DMS 273 treated with DMSO at 0.1 percent for 48 hours (cell line): ENCODE measurements at regions not wholly inside any gene's neighbourhood (a gene's known extent, or its start where the extent isn't known, plus 50 kb on each side); places are given as distances from the start of the nearest gene placed in this dataset.
"Not testable (repeated sequence)": the region's sequence is repeated elsewhere in the genome, so short reads cannot be mapped to it uniquely, and the experiment has no call there.

Experiments used
- DNase-seq: peaks from one replicate; lab custom pipeline; 2025; lab: John Stamatoyannopoulos, UW

DNA sequence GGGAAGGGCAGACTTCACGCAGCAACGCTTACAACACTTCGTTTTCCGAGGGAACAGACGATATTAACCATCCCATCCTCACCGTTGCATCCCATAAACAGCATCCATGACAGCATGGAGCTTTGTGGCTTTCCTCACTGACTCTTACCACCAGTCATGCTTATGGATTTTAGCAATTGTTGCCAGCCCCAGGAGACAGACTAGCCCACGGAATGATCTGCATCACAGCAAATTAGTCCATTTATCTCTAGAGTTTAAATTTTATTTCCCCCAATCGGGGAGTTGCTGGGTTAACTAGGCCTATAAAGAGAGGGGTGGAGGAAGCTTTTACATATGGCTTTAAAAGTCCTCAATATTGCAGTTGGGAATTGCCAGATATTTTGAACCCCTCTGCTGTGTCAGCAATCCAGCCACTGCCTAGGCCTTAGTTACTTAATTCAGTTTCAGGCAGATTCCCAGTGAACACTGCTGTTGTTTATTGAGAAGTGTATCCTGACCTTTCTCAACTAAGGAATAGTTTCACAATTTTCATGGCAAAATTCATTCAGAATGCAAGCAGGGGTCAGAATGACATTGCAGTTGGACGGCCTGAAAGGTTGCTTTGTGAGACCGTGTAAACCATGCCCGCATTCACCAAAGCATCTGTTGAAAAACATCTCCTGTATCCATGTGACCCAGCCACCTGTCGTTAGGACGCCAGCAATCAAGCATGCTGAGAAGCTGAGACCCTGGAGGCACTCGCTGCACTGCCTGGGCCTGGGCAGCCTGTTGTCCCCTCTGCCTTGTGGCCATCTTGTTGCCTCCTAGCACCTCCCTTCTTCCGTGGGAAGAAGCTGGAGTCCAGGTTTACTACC lies 397.4 kb upstream of the TPM1 start:
- DNase-seq, result no peak

DNA sequence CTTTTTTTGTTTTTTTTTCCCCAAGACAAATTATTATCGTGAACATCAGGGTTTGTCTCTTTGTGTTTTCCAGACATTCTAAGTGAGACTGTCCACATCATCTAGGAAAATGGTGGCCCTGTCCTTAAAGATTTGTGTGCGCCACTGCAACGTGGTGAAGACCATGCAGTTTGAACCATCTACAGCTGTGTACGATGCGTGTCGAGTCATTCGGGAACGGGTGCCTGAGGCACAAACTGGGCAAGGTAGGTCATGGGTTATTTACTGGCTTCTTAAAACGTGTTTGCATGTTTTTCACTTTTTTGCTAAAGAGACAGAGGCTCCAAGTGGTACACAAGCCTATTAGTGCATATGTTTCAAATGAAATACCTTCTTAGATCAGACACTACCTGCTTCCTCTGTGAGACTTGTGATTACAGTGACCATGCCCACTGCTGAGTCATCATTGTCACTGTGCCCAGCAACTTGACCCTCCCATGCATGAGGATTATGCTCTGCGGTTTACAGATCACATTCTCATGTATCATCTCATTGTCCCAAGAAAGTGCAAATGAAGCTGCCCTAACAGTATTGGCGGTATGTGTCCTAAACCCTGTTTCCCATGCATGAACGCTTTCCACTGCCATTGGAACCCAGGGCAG lies 395.2 kb upstream of the TPM1 start:
- no peak for DNase-seq

DNA sequence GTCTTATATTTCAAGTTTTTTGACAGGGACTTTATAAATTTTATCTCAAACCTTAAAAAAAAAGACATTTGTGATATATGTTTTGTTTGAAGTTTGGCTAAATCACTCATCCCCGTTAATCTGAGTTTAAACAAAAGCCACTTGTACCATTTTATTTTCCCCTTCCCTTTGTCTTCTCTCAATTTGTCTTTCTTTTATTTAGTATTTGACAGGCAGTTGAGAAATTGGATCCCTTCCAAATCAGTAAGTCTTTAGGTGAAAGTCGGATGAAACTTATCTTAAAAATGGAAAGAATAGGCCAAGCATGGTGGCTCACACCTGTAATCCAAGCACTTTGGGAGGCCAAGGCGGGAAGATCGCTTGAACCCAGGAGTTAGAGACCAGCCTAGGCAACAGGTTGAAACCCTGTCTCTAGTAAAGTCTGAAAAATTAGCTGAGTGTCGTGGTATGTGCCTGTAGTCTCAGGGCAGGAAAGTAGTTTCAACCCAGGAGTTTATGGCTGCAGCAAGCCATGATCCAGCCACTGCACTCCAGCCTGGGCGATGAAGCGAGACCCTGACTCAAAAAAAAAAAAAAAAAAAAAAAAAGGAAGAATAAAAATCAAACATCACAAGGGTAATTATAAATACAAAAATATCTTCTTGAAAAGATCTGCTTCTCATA lies 394.6 kb upstream of the TPM1 start:
- DNase-seq, result no peak

DNA sequence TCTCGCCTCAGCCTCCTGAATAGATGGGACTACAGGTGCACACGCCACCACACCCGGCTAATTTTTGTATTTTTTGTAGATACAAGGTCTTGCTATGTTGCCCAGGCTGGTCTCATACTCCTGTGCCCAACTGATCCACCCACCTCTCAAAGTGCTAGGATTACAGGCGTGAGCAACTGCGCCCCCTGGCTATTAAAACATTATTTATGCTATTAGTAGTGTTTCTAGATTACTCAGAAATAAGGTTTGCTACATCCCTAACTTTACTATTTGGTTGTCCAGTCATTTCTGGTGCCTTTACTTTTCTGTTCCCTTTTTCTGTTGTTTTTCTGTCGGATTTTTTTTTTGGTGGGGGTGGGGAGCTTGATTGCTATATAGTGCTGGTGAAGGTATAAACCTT lies 393.6 kb upstream of the TPM1 start:
- DNase-seq, result no peak

DNA sequence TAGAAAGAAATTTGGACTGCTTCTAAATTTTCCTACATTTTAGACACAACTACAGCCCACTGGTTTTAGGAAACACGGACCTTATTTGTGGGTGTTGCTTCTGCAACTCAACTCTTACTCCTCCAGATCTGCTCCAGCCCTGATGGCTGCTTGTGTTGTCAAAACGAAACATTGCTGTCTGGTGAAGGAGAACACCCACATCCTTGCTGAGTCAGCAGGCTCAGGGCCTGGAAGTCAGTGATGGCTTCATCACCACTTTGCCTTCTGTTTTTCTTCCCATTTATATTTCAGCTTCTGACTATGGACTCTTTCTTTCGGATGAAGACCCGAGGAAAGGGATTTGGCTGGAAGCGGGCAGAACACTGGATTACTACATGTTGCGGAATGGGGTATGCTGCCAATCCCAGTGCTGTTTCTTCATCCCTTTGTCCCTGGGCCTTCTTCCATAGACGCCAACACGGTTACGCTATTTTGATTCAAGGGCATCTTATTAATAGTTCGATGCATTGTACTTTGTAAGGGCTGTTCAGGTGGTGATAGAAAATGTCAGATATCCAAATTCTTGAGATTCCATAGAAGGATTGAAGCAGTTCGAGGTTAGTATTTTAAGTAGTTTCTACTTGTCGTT lies 392.6 kb upstream of the TPM1 start:
- DNase-seq, result no peak

DNA sequence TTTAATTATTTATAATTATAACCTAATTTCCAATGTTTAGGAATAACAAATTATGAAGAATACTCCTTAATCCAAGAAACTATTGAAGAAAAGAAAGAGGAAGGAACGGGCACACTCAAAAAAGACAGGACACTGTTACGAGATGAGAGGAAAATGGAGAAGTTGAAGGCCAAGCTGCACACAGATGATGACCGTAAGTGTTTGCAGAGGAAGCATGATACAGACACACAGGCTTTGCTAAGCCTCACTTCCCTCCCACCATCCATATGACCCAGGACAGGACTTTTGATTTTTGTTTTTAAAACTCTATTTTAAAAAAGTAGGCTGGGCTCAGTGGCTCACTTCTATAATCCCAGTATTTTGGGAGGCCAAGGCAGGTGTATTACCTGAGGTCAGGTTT lies 389.4 kb upstream of the TPM1 start:
- no peak for DNase-seq

DNA sequence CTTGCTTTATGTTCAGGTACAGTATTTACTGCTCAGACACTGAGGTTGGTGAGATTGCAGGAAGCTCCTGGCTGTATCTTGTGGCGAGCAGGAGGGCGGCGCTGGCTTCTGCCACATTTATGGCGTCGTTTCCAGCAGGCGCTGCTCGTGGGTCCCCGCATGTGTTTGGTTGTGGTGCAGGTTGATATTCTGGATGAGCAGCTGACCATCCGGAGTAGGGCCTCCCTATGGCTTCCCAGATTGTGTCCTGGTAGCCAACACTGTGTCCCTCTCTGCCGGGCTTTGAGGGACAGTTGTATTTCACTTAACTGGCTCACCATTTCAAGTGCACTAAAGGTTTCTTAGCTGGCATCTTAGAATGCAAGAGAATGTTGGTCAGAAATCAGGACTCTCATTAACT lies 386.5 kb upstream of the TPM1 start:
- DNase-seq, result no peak

DNA sequence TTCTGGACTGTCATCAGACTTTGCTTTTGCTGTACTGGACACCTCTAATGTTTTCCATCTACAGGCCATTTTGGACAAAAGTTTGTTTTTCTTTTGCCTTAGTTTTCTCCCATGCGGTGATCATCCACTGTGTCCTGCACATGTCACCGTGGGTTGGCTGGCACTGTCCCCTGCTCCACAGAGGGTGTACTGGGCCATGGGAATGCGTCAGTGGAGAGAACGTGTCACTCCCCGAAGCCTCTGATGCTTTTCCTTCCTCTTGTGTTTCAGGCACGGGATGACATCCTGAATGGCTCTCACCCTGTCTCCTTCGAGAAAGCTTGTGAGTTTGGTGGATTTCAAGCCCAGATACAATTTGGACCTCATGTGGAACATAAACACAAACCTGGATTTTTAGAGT lies 385.0 kb upstream of the TPM1 start:
- DNase-seq, result not testable (repeated sequence)

DNA sequence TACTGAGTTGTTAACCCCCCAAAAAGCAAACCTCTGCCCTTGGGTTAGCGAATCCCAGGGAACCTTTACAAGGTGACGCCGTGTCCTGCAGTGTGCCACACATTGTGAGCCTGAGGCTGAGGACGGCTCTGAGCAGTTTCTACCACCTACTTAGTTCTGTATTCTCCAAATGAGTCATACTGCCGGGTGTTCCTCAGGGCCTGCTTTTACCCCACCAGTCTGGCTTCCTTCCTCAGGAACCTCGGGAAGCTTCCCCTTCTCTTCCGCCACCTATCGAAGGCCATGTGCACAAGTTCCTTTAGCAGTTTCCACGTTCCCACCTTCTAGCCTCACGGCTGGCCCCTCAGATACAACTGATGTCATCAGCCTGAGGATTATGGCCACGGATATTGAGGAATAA lies 384.0 kb upstream of the TPM1 start:
- DNase-seq, result no peak

DNA sequence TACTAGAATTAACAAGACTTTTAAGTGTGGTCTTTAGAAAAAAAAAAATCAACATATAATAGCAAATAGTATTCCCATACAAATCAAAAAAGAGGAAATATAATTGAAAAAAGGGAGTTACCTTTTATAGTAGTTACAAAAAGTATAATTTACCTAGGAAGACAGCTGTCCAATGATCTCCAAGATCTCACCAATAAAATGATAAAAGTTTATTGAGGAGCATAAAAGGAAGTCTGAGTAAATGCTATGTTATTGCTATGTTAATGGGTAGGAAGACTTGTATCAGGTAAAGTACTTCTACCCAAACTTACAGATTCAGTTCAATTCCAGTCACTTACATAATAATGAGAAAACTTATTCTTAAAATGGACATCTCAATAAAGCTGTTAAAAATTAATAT lies 379.0 kb upstream of the TPM1 start:
- no peak for DNase-seq

DNA sequence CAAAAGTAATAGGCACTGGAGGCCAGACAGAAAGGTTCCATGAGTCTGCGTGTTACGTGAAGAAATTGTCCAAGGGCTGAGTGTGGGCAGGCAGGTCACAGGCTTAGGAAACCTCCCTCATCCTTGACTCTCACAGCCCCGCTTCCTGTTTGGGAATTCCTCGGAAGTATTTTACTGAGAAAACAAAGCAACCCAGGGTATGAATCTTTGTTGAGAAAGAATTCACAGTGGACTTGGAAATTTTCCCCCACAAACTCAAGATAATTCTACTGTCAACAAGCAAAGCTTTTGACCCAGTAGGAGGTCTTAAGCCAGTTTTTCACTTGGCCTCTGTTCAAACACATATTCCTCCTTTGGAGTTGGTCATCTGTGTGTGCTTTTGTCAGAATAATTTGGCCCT lies 377.1 kb upstream of the TPM1 start:
- DNase-seq, result no peak

DNA sequence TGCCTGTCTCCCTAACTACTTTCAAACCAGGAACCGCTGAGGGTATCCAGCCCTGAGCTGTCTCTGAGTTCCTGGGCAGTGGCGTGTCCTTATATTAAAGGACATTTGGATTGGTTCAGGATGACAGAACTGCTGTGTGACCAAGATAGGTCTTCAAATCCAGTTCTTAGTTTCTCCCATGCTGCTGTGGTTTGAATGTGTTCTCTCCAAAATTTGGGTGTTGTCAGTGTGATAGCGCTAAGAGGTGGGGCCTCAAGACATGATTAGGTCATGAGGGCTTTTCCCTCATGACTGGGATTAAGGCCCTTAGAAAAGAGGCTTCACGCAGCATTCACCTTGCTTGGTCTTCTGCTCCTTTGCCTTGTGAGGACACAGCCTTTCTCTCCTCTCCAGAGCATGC lies 376.5 kb upstream of the TPM1 start:
- DNase-seq, result no peak

DNA sequence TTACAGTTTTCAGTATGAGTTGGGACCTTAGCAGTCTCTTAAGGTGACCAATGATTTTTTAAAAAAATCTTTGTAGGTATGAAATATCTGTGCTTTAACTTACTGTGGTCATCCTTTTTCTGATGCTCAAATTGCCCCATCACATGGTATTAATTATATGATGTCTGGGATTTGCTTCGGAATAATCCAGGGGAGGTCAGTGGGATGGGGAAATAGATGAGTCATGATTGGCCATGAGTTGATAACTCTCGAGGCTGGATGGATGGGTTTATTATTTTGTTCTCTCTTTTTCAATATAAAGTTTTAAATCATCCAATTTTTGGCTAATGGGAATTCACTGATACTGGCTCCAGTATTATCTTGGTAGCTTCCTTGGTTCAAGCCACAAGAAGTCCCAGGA lies 370.3 kb upstream of the TPM1 start:
- DNase-seq, result no peak

DNA sequence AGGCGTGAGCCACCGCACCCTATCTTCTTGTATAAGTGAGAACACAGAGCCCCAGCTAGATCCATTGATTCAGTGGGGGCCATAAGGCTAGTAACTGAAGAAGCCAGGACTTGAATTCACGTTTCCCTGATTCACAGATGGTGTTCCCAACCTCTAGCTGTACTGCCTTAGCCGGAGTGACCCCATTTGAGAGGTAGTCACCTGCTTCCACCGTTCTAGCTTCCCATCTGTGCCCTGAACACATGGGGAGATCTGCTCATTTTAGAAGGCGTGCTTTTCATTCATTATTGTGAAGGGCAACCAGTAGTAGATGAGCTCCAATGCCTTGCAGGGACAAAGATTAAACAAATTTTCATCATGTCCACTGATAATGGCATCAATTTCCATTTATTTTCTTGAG lies 365.7 kb upstream of the TPM1 start:
- DNase-seq, result no peak

DNA sequence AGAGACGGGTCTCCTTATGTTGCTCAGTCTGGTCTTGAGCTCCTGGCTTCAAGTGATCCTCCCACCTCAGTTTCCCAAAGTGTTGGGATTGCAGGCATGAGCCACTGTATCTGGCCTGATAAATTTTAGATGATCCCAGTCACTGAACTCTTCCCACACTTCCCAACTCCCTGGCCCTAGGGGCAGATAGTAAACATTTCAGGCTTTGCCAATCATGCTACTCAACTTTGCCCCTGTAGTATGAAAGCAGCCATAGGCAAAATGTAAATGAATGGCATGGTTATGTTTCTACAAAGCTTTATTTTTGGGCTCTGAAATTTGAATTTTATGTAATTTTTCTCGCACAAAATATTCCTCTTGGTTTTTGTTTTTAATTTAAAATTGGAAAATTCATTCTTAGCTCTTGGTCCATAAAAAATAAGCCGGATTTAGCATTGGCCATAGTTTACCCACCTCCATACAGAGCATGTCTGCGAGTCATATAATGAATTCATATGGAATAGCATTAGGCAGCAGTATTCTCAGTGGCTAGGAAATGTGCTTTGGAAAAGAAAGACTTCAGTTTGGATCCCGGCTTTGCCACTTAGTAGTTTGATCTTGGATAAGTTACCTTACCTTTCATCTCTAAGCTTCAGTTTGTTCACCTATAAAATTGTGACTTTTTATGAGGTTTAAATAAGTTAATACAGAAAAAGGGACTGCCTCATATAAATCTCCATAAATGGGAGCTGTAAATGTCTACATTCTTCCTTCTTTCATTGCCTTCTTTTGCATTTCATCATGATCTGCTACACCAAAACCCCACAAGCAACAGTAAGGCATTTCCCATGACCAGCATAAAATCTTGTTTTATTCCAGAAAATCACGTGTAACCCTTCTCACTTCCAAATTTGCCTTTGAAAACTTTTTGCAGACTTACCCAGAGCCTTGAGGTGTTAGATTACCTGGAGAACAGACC lies 360.3 kb upstream of the TPM1 start:
- no peak for DNase-seq

DNA sequence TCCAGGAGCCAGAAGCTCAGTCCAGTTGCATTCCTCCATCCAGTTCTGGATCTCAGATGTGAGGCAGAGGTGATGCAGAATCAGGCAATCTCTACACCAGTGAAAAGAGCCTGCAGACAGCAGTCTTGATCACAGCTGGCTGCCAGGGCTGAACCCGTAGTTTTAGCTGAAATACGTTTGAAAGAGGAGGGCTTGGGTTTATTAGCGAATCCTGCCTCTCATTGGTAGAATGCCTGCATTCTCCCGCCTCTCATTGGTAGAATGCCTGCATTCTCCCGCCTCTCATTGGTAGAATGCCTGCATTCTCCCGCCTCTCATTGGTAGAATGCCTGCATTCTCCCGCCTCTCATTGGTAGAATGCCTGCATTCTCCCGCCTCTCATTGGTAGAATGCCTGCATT lies 359.4 kb upstream of the TPM1 start:
- DNase-seq, result not testable (repeated sequence)

DNA sequence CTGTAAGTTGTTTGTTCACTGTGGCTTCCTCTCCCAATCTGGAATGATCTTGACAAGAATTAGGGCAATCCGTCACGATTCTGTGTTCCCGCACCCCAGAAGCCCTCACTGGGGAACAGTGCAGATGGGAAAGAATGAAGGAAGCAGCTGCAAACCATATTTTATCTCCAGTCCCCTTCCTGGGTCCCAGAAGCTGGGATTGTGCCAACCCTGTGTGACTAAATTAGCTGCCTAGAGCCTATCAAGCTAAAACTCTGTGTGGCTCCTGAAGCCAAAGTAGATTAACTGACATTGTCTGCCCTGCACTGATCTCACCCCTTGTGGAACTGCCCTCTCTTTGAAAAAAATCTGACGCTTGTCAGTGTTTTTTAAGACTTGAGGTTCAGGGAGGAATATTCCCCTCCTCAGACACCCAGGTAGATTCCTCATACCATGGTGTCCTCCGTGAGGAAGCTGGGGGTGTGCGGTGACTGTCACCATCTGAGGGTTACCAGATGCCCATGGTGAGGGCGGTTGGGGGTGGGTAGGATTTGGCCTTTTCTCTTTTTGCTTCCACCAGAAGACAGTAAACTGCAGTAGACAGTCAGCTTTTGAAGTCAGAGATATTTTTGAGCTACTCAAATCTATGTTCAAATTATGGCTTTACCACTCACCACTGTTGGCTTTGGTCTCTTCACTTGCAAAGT lies 358.3 kb upstream of the TPM1 start:
- DNase-seq, result no peak

DNA sequence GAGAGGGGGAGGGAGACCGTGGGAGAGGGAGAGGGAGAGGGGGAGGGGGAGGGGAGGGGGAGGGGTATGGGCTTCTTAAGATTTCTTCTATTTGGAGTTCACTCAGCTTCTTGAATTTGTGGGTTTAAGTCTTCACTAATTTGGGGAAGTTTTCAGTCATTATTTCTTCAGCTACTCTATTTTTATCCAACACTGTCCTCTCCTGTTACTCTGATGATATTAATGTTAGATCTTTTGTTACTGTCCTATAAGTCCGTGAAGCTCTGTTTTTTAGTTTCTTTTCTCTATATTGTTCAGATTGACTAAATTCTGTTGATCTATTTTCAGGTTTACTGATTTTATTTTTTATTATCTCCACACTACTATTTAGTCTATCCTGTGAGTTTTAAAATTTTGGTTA lies 351.5 kb upstream of the TPM1 start:
- DNase-seq, result no peak

DNA sequence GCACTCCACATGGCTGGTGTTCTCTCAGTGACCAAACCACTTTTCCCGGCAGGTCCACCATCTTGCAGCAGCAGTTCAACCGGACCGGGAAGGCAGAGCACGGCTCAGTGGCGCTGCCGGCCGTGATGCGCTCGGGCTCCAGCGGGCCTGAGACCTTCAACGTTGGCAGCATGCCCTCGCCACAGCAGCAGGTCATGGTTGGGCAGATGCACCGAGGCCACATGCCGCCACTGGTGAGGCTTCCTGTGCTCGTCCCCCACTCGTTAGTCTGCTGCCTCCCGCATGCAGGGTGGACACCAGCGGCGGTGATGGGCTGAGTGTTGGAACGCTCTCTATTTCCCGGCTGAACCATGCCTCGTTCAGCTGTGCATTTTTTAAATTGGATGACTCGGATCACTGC lies 344.9 kb upstream of the TPM1 start:
- DNase-seq, result no peak

DNA sequence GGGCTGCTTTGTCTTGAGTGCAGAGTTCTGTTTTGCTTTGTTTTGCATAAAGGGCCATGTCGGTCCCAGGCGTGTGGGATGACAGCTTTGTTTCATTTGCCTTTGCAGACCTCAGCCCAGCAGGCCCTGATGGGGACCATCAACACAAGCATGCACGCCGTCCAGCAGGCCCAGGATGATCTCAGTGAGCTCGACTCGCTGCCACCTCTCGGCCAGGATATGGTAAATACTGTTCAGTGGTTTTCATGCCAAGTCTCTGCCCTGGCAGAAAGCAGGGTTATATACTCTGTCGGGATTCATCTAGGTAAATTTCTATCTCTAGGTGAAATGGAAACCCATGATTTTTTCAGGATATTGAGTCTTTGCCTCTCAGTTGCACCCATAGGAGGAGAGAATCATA lies 343.9 kb upstream of the TPM1 start:
- no peak for DNase-seq

DNA sequence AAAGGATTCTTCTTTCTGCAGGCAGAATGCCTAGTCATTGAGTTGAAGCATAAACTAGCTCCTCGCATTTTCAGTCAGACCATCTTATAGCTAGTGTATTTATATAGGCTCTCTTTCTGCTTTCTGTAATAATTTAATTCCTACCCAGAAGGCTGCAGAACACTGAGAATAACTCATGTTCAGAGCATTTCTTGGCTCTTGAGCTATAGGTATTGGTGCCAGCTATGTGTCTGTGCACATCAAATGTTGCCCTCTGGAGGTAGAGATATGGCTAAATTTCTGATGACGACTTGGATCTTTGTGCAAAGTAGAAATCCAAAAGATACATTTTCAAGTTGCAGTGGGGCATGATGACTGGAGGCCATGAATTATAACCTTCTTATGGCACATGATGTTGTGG lies 336.2 kb upstream of the TPM1 start:
- DNase-seq, result no peak
